ENCODE measurements at regions not wholly inside any gene's neighbourhood (a gene's known extent, or its start where the extent isn't known, plus 50 kb on each side); places are given as distances from the start of the nearest gene placed in this dataset.
A peak's percentile ranks its signal among the peaks of the same experiment; 100 is the strongest.

DNA sequence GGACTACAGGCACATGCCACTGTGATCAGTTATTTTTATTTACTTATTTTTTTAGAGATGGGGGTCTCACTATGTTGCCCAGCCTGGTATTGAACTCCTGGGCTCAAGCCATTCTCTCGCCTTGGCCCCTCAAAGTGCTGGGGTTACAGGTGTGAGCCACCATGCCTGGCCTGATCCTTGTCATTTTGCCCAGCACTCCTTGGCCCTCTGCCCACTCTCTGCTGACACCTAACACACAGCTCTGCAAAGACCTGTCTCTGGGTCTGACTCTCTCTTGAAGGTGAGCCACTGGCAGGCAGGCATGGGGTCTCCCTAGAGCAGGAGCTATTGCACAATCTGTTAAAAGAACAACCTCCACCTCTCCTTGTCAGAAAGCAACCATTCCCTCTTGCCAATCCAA is 155.6 kb downstream of the ZFP64 start:
- Histone ChIP-seq H3K36me3 (ENCODE audit: control insufficient read depth, insufficient read depth, low read length) (no peaks in the 10 kb centered on the region), H3K4me3 (ENCODE audit: low read depth, low read length) (no peak overlapping the region), H3K27me3 (replicated peaks; ENCODE audit: control insufficient read depth, insufficient read depth, low read length) (no peaks in the 10 kb centered on the region), H3K9me3 (no peaks in the 10 kb centered on the region), H3K4me1 (peaks cover 42% of the 10 kb centered on the region)
- intact Hi-C loops (cut with micrococcal nuclease; ENCODE audit: unreplicated experiment) = no loop called here
- no TSS peak for BruUV-seq (replicated peaks)
- Mint-ChIP-seq H3K4me3 (ENCODE audit: unreplicated experiment) (no peak overlapping the region), H3K36me3 (ENCODE audit: insufficient read depth, unreplicated experiment) (no peaks in the 10 kb centered on the region), H3K4me1 (ENCODE audit: low read depth, unreplicated experiment) (peaks cover 45% of the 10 kb centered on the region), H3K9me3 (ENCODE audit: unreplicated experiment) (no peaks in the 10 kb centered on the region), H3K27me3 (ENCODE audit: insufficient read depth, unreplicated experiment) (no peaks in the 10 kb centered on the region), H3K27ac (ENCODE audit: unreplicated experiment) (peak overlapping the region; percentile 7)
- ChIA-PET POLR2A (interaction anchor here (0.6 kb wide), 1 partner anchor 1269 kb away, joined by 4 read pairs; no protein-coding TSS in a partner anchor), CTCF (interaction anchor here (0.8 kb wide), 1 partner anchor 76 kb away, joined by 3 read pairs; no protein-coding TSS in a partner anchor)
- no peak for DNase-seq
- TF ChIP-seq, protein P1, sequence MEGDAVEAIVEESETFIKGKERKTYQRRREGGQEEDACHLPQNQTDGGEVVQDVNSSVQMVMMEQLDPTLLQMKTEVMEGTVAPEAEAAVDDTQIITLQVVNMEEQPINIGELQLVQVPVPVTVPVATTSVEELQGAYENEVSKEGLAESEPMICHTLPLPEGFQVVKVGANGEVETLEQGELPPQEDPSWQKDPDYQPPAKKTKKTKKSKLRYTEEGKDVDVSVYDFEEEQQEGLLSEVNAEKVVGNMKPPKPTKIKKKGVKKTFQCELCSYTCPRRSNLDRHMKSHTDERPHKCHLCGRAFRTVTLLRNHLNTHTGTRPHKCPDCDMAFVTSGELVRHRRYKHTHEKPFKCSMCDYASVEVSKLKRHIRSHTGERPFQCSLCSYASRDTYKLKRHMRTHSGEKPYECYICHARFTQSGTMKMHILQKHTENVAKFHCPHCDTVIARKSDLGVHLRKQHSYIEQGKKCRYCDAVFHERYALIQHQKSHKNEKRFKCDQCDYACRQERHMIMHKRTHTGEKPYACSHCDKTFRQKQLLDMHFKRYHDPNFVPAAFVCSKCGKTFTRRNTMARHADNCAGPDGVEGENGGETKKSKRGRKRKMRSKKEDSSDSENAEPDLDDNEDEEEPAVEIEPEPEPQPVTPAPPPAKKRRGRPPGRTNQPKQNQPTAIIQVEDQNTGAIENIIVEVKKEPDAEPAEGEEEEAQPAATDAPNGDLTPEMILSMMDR (IDR thresholded peaks at IDR 0.05; ENCODE audit: insufficient read depth in 1 of 2, low read depth in 1 of 2, low read length in 1 of 2, severe bottlenecking in 1 of 2, unreplicated experiment in 1 of 2) = no peak

- ChIA-PET CTCF (interaction anchor here (0.8 kb wide), 1 partner anchor 76 kb away, joined by 3 read pairs; no protein-coding TSS in a partner anchor), POLR2A (interaction anchor here (0.6 kb wide), 1 partner anchor 1270 kb away, joined by 4 read pairs; no protein-coding TSS in a partner anchor)
- TF ChIP-seq, protein P1 (IDR thresholded peaks at IDR 0.05; ENCODE audit: insufficient read depth in 1 of 2, low read depth in 1 of 2, low read length in 1 of 2, severe bottlenecking in 1 of 2, unreplicated experiment in 1 of 2) = no peak
- no peak for DNase-seq
- peaks cover 47% of the 10 kb centered on the region for H3K4me1 ChIP-seq
- no peak overlapping the region for H3K4me3 ChIP-seq (ENCODE audit: low read depth, low read length)
- H3K9me3 ChIP-seq = no peaks in the 10 kb centered on the region
- Mint-ChIP-seq H3K27ac (ENCODE audit: unreplicated experiment) (peak overlapping the region; percentile 7), H3K4me1 (ENCODE audit: low read depth, unreplicated experiment) (peaks cover 49% of the 10 kb centered on the region), H3K4me3 (ENCODE audit: unreplicated experiment) (no peak overlapping the region), H3K27me3 (ENCODE audit: insufficient read depth, unreplicated experiment) (no peaks in the 10 kb centered on the region), H3K36me3 (ENCODE audit: insufficient read depth, unreplicated experiment) (no peaks in the 10 kb centered on the region), H3K9me3 (ENCODE audit: unreplicated experiment) (no peaks in the 10 kb centered on the region)
- H3K36me3 ChIP-seq (ENCODE audit: control insufficient read depth, insufficient read depth, low read length) = no peaks in the 10 kb centered on the region
- no peaks in the 10 kb centered on the region for H3K27me3 ChIP-seq (replicated peaks; ENCODE audit: control insufficient read depth, insufficient read depth, low read length)
- intact Hi-C loops (cut with micrococcal nuclease; ENCODE audit: unreplicated experiment) = no loop called here
- BruUV-seq (replicated peaks) = no TSS peak
Observed at GRCh38 chr20:52035498-52035897, 156.1 kb downstream of the ZFP64 start.

- no peak overlapping the region for H3K4me3 Mint-ChIP-seq (ENCODE audit: unreplicated experiment)
- Histone ChIP-seq H3K36me3 (ENCODE audit: control insufficient read depth, insufficient read depth, low read length) (no peaks in the 10 kb centered on the region), H3K4me3 (ENCODE audit: low read depth, low read length) (no peak overlapping the region), H3K27me3 (replicated peaks; ENCODE audit: control insufficient read depth, insufficient read depth, low read length) (no peaks in the 10 kb centered on the region), H3K4me1 (peaks cover 41% of the 10 kb centered on the region), H3K9me3 (no peaks in the 10 kb centered on the region)
- no peaks in the 10 kb centered on the region for H3K27me3 Mint-ChIP-seq (ENCODE audit: insufficient read depth, unreplicated experiment)
- CTCF ChIA-PET = no interaction called here
- TF ChIP-seq, protein P1 (IDR thresholded peaks at IDR 0.05; ENCODE audit: insufficient read depth in 1 of 2, low read depth in 1 of 2, low read length in 1 of 2, severe bottlenecking in 1 of 2, unreplicated experiment in 1 of 2) = no peak
- H3K27ac Mint-ChIP-seq (ENCODE audit: unreplicated experiment) = no peak overlapping the region
- DNase-seq = no peak
- H3K9me3 Mint-ChIP-seq (ENCODE audit: unreplicated experiment) = no peaks in the 10 kb centered on the region
- no peaks in the 10 kb centered on the region for H3K36me3 Mint-ChIP-seq (ENCODE audit: insufficient read depth, unreplicated experiment)
- intact Hi-C loops (cut with micrococcal nuclease; ENCODE audit: unreplicated experiment) = no loop called here
- no TSS peak for BruUV-seq (replicated peaks)
- POLR2A ChIA-PET = no interaction called here
- H3K4me1 Mint-ChIP-seq (ENCODE audit: low read depth, unreplicated experiment) = peaks cover 45% of the 10 kb centered on the region
Observed at GRCh38 chr20:52034581-52034980, 157.0 kb downstream of the ZFP64 start.

Measured in Caco-2 (cell line).